Coronary artery (tissue), 2 donors: ENCODE measurements at regions not wholly inside any gene's neighbourhood (a gene's known extent, or its start where the extent isn't known, plus 50 kb on each side); places are given as distances from the start of the nearest gene placed in this dataset.

Source experiments
- DNase-seq: peaks from one replicate; pipeline ENCODE4 v3.0.0-alpha.2; 2017; ENCODE audit warnings: low spot score
- H3K27ac ChIP-seq, 2 donors: fragments of 200-600 bp; sonication (generic); one replicate each; pipeline ENCODE4 v1.5.1; 2016 to 2019
- H3K4me3 ChIP-seq: fragments of 200-600 bp; sonication (generic); 2 replicates; pipeline ENCODE4 v1.5.1; 2016; ENCODE audit warnings: mild to moderate bottlenecking, moderate library complexity
- CTCF ChIP-seq: fragments of 200-600 bp; sonication (generic); IDR thresholded peaks from one replicate; pipeline ENCODE4 v1.5.1; 2019; ENCODE audit warnings: antibody characterized with exemption

GRCh38 chr15:61798631-61799030 lies 261.6 kb downstream of the VPS13C start:
- H3K27ac ChIP-seq: no peak overlapping the region
- no peak for TF ChIP-seq CTCF
- DNase-seq: no peak
- H3K4me3 ChIP-seq: no peak overlapping the region

- no peak for TF ChIP-seq CTCF
- Histone ChIP-seq H3K4me3 (no peak overlapping the region), H3K27ac (no peak overlapping the region)
- DNase-seq: no peak
These were observed 264.2 kb downstream of the VPS13C start for GRCh38 chr15:61796056-61796455.

GRCh38 chr15:61794881-61795280 lies 265.4 kb downstream of the VPS13C start:
- Histone ChIP-seq H3K27ac (no peak overlapping the region), H3K4me3 (no peak overlapping the region)
- DNase-seq: no peak
- no peak for TF ChIP-seq CTCF

GRCh38 chr15:61794276-61794675 lies 266.0 kb downstream of the VPS13C start:
- no peak overlapping the region for H3K27ac ChIP-seq
- no peak overlapping the region for H3K4me3 ChIP-seq
- no peak for DNase-seq
- no peak for TF ChIP-seq CTCF

- no peak overlapping the region for H3K4me3 ChIP-seq
These were observed 275.5 kb downstream of the VPS13C start for GRCh38 chr15:61784734-61785133.

GRCh38 chr15:61780278-61780980 lies 279.8 kb downstream of the VPS13C start:
- TF ChIP-seq CTCF: no peak
- Histone ChIP-seq H3K27ac (no peak overlapping the region), H3K4me3 (no peak overlapping the region)
- no peak for DNase-seq

More at GRCh38 chr15:61784734-61785133, 275.5 kb downstream of the VPS13C start:
- DNase-seq: no peak
- TF ChIP-seq CTCF: no peak
- no peak overlapping the region for H3K27ac ChIP-seq

- TF ChIP-seq CTCF: no peak
- no peak overlapping the region for H3K27ac ChIP-seq
- DNase-seq: no peak
- H3K4me3 ChIP-seq: no peak overlapping the region
These were observed 282.6 kb downstream of the VPS13C start for GRCh38 chr15:61777689-61778088.
